SK-N-SH (cell line): ENCODE measurements at regions not wholly inside any gene's neighbourhood (a gene's known extent, or its start where the extent isn't known, plus 50 kb on each side); places are given as distances from the start of the nearest gene placed in this dataset.

ENCODE experiments used
- FOXM1 ChIP-seq: IDR thresholded peaks from 2 replicates; pipeline ENCODE4 v1.4.0; 2012; ENCODE audit warnings: low read depth, mild to moderate bottlenecking
- TF ChIP-seq, protein P1 (sequence below): fragments of 200-600 bp; sonication (generic); IDR thresholded peaks from 2 replicates; pipeline ENCODE4 v1.6.1; 2017; ENCODE audit warnings: antibody characterized with exemption, mild to moderate bottlenecking, moderate library complexity

DNA sequence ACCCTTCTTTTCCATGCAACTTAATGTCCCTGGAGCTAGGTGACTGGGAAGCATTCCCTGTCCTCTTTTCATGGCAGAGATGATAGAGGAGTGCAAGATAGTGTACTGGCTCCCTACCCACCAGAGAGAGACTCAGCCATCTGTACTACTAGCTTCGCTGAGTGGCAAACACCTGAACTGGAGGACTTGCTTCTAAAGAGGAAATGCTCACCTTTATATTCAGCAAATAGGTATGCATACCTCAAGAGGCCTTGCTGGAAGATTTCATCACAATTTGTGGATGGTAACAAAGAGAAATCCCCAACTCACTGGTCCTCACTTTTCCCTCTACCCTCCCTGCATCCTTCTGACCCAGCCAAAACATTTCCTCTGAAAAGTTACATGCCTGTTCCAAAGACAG lies 124.1 kb downstream of the FOXA2 start:
- TF ChIP-seq, protein P1, sequence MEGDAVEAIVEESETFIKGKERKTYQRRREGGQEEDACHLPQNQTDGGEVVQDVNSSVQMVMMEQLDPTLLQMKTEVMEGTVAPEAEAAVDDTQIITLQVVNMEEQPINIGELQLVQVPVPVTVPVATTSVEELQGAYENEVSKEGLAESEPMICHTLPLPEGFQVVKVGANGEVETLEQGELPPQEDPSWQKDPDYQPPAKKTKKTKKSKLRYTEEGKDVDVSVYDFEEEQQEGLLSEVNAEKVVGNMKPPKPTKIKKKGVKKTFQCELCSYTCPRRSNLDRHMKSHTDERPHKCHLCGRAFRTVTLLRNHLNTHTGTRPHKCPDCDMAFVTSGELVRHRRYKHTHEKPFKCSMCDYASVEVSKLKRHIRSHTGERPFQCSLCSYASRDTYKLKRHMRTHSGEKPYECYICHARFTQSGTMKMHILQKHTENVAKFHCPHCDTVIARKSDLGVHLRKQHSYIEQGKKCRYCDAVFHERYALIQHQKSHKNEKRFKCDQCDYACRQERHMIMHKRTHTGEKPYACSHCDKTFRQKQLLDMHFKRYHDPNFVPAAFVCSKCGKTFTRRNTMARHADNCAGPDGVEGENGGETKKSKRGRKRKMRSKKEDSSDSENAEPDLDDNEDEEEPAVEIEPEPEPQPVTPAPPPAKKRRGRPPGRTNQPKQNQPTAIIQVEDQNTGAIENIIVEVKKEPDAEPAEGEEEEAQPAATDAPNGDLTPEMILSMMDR = no peak
- TF ChIP-seq FOXM1 = no peak
